Upper lobe of left lung (tissue), 6 donors: ENCODE measurements at regions not wholly inside any gene's neighbourhood (a gene's known extent, or its start where the extent isn't known, plus 50 kb on each side); places are given as distances from the start of the nearest gene placed in this dataset.

Source experiments
- ATAC-seq, 2 donors: fragments of 200-7000 bp; cut with Tn5 transposase; one replicate each; pipeline ENCODE4 v1.9.1; 2022; ENCODE audit warnings: mild to moderate bottlenecking in 2 of 2, moderate library complexity in 2 of 2; ENCODE audit not compliant: low FRiP score in 2 of 2
- DNase-seq, 2 donors: peaks; one replicate each; pipeline ENCODE4 v3.0.0-alpha.2; 2019 to 2020
- H3K27ac ChIP-seq, 4 donors: fragments of 200-600 bp; sonication (generic); one replicate each; pipeline ENCODE4 v1.5.1; 2016 to 2019
- H3K27me3 ChIP-seq, 4 donors: fragments of 200-600 bp; sonication (generic); one replicate each; pipeline ENCODE4 v1.5.1; 2017 to 2019
- H3K36me3 ChIP-seq, 4 donors: fragments of 200-600 bp; sonication (generic); one replicate each; pipeline ENCODE4 v1.5.1; 2016 to 2019
- H3K4me1 ChIP-seq, 4 donors: fragments of 200-600 bp; sonication (generic); one replicate each; pipeline ENCODE4 v1.5.1; 2018 to 2019
- H3K4me3 ChIP-seq, 4 donors: fragments of 200-600 bp; sonication (generic); one replicate each; pipeline ENCODE4 v1.5.1; 2017 to 2019; ENCODE audit warnings: mild to moderate bottlenecking in 2 of 4, moderate library complexity in 1 of 4
- H3K9me3 ChIP-seq, 4 donors: fragments of 200-600 bp; sonication (generic); one replicate each; pipeline ENCODE4 v1.5.1; 2018 to 2019
- CTCF ChIP-seq, 6 experiments: fragments of 450-650 bp in 4 of 6; fragments of 200-600 bp in 2 of 6; sonication (generic) in 2 of 6; IDR thresholded peaks; one replicate each; pipeline ENCODE4 v1.5.1; 2016 to 2019; ENCODE audit warnings: antibody characterized with exemption in 6 of 6
- EP300 ChIP-seq, 4 donors: sonication (generic); formaldehyde crosslinking; IDR thresholded peaks; one replicate each; pipeline ENCODE4 v1.5.1; 2017; ENCODE audit warnings: antibody characterized with exemption in 4 of 4, control low read depth in 2 of 4
- POLR2A ChIP-seq, 4 donors: fragments of 450-650 bp; IDR thresholded peaks; one replicate each; pipeline ENCODE4 v1.5.1; 2016 to 2017; ENCODE audit warnings: antibody characterized with exemption in 4 of 4, mild to moderate bottlenecking in 2 of 4
- POLR2AphosphoS5 ChIP-seq, 2 donors: sonication (generic); formaldehyde crosslinking; IDR thresholded peaks; one replicate each; pipeline ENCODE4 v1.5.1; 2017; ENCODE audit warnings: antibody characterized with exemption in 2 of 2
- WGBS, 2 donors: methylation state at CpG; one replicate each; pipeline ENCODE4 v1.1.5; 2017 to 2018; 5-methylcytosine and 5-hydroxymethylcytosine counted together
- donor health status: DM: no; HTN: no; CAD: no; lungs with moderate emphysema.
- donor health status: DM: no; HTN: yes; CAD: no; lungs with severe emphysema.

- no peak overlapping the region for H3K27ac ChIP-seq
- H3K4me1 ChIP-seq = no peaks in the 10 kb centered on the region
- H3K4me3 ChIP-seq = no peak overlapping the region
- H3K36me3 ChIP-seq = no peaks in the 10 kb centered on the region
- no peaks in the 10 kb centered on the region for H3K9me3 ChIP-seq
- ATAC-seq = no peak
- no peak for DNase-seq
- H3K27me3 ChIP-seq = no peaks in the 10 kb centered on the region
- WGBS, 2 donors = 83 to 91% methylated on average over 2 of the region's 2 CpGs
- TF ChIP-seq POLR2A (IDR thresholded peaks at IDR 0.05) (no peak), EP300 (IDR thresholded peaks at IDR 0.05) (no peak), CTCF (IDR thresholded peaks at IDR 0.05) (no peak)
Observed at GRCh38 chr5:39742916-39743315, 318.1 kb upstream of the DAB2 start.

- no peaks in the 10 kb centered on the region for H3K36me3 ChIP-seq
- H3K27ac ChIP-seq = no peak overlapping the region
- ATAC-seq (no peak), DNase-seq (peak in 1 of 2 donors; percentile 39)
- no peaks in the 10 kb centered on the region for H3K9me3 ChIP-seq
- H3K4me1 ChIP-seq = no peaks in the 10 kb centered on the region
- 94 to 95% methylated on average over 13 to 15 of the region's 15 CpGs for WGBS, 2 donors
- TF ChIP-seq CTCF (IDR thresholded peaks at IDR 0.05) = no peak
- no peaks in the 10 kb centered on the region for H3K27me3 ChIP-seq
- no peak overlapping the region for H3K4me3 ChIP-seq
Observed at GRCh38 chr5:39740404-39740803, 315.6 kb upstream of the DAB2 start.

GRCh38 chr5:39732166-39732565 is 307.4 kb upstream of the DAB2 start:
- no peaks in the 10 kb centered on the region for H3K9me3 ChIP-seq
- H3K27me3 ChIP-seq = no peaks in the 10 kb centered on the region
- H3K4me1 ChIP-seq = no peaks in the 10 kb centered on the region
- DNase-seq = no peak
- no peak for ATAC-seq
- WGBS, 2 donors = 77 to 85% methylated on average over 5 of the region's 5 CpGs
- H3K36me3 ChIP-seq = no peaks in the 10 kb centered on the region
- H3K27ac ChIP-seq = no peak overlapping the region
- no peak for TF ChIP-seq EP300 (IDR thresholded peaks at IDR 0.05)
- TF ChIP-seq CTCF (IDR thresholded peaks at IDR 0.05) = no peak
- no peak for TF ChIP-seq POLR2AphosphoS5 (IDR thresholded peaks at IDR 0.05)
- no peak for TF ChIP-seq POLR2A (IDR thresholded peaks at IDR 0.05)
- H3K4me3 ChIP-seq = no peak overlapping the region

- H3K4me3 ChIP-seq = no peak overlapping the region
- TF ChIP-seq CTCF (IDR thresholded peaks at IDR 0.05) (no peak), POLR2A (IDR thresholded peaks at IDR 0.05) (no peak)
- no peak overlapping the region for H3K27ac ChIP-seq
- ATAC-seq (no peak), DNase-seq (no peak)
- no peaks in the 10 kb centered on the region for H3K36me3 ChIP-seq
- H3K9me3 ChIP-seq = no peaks in the 10 kb centered on the region
- no peaks in the 10 kb centered on the region for H3K4me1 ChIP-seq
- no peaks in the 10 kb centered on the region for H3K27me3 ChIP-seq
- WGBS, 2 donors = 91 to 93% methylated on average over 1 of the region's 1 CpG
Observed at GRCh38 chr5:39730699-39731098, 305.9 kb upstream of the DAB2 start.

- no peaks in the 10 kb centered on the region for H3K27me3 ChIP-seq
- no peak overlapping the region for H3K4me3 ChIP-seq
- 86 to 88% methylated on average over 2 of the region's 2 CpGs for WGBS, 2 donors
- TF ChIP-seq CTCF (IDR thresholded peaks at IDR 0.05) = no peak
- TF ChIP-seq EP300 (IDR thresholded peaks at IDR 0.05) = no peak
- TF ChIP-seq POLR2AphosphoS5 (IDR thresholded peaks at IDR 0.05) = no peak
- ATAC-seq (no peak), DNase-seq (no peak)
- H3K27ac ChIP-seq = no peak overlapping the region
- no peaks in the 10 kb centered on the region for H3K36me3 ChIP-seq
- H3K4me1 ChIP-seq = no peaks in the 10 kb centered on the region
- H3K9me3 ChIP-seq = no peaks in the 10 kb centered on the region
Observed at GRCh38 chr5:39730006-39730405, 305.2 kb upstream of the DAB2 start.
